Astrocyte (in vitro differentiated cells and primary cell): ENCODE measurements at regions not wholly inside any gene's neighbourhood (a gene's known extent, or its start where the extent isn't known, plus 50 kb on each side); places are given as distances from the start of the nearest gene placed in this dataset.

Experiments
- DNase-seq: peaks from one replicate; pipeline ENCODE4 v3.0.0-alpha.2; 2010; ENCODE audit warnings: low read depth
- FAIRE-seq: peaks from 2 replicates; lab custom pipeline; 2011; peaks lifted over from hg19 to GRCh38; lab: Jason Lieb, UNC
- H2AFZ ChIP-seq: 2 replicates; pipeline ENCODE4 v1.6.0; 2012; ENCODE audit warnings: low read depth, low read length, inconsistent platforms
- H3K27ac ChIP-seq: 2 replicates; pipeline ENCODE4 v1.5.1; 2011; ENCODE audit warnings: low read depth, low read length, inconsistent platforms
- H3K27me3 ChIP-seq: 2 replicates; pipeline ENCODE4 v1.6.0; 2011; ENCODE audit warnings: low read length, inconsistent platforms; ENCODE audit not compliant: insufficient read depth
- H3K36me3 ChIP-seq: 2 replicates; pipeline ENCODE4 v1.5.1; 2011; ENCODE audit warnings: low read length, inconsistent platforms; ENCODE audit not compliant: insufficient read depth
- H3K4me1 ChIP-seq: 2 replicates; pipeline ENCODE4 v1.5.1; 2011; ENCODE audit warnings: low read length, inconsistent platforms; ENCODE audit not compliant: insufficient read depth
- H3K4me2 ChIP-seq: 2 replicates; pipeline ENCODE4 v1.6.0; 2012; ENCODE audit warnings: low read length, inconsistent platforms
- H3K4me3 ChIP-seq: 2 replicates; pipeline ENCODE4 v1.5.1; 2011; ENCODE audit warnings: low read depth, mild to moderate bottlenecking, low read length, inconsistent platforms; ENCODE audit not compliant: insufficient read depth
- H3K79me2 ChIP-seq: 2 replicates; pipeline ENCODE4 v1.6.0; 2012; ENCODE audit warnings: mild to moderate bottlenecking, low read length, inconsistent platforms; ENCODE audit not compliant: insufficient read depth
- H3K9ac ChIP-seq: 2 replicates; pipeline ENCODE4 v1.6.0; 2012; ENCODE audit warnings: mild to moderate bottlenecking, low read length, inconsistent platforms
- H3K9me3 ChIP-seq: 2 replicates; pipeline ENCODE4 v1.5.1; 2012; ENCODE audit warnings: low read depth, mild to moderate bottlenecking, low read length, inconsistent platforms; ENCODE audit not compliant: insufficient read depth
- H4K20me1 ChIP-seq: 2 replicates; pipeline ENCODE4 v1.6.0; 2012; ENCODE audit warnings: low read length, inconsistent platforms; ENCODE audit not compliant: insufficient read depth
- H3K27ac Mint-ChIP-seq: one replicate; pipeline ENCODE4 v1.8.0; 2021; ENCODE audit warnings: mild to moderate bottlenecking, mixed read lengths; ENCODE audit not compliant: unreplicated experiment
- H3K27me3 Mint-ChIP-seq: one replicate; pipeline ENCODE4 v1.8.0; 2021; ENCODE audit warnings: low read depth, mixed read lengths; ENCODE audit not compliant: unreplicated experiment
- H3K36me3 Mint-ChIP-seq: one replicate; pipeline ENCODE4 v1.8.0; 2021; ENCODE audit warnings: low read depth, mixed read lengths; ENCODE audit not compliant: unreplicated experiment
- H3K4me1 Mint-ChIP-seq: one replicate; pipeline ENCODE4 v1.8.0; 2021; ENCODE audit warnings: low read depth, mixed read lengths; ENCODE audit not compliant: unreplicated experiment
- H3K4me3 Mint-ChIP-seq: one replicate; pipeline ENCODE4 v1.8.0; 2021; ENCODE audit warnings: mild to moderate bottlenecking, moderate library complexity, mixed read lengths; ENCODE audit not compliant: unreplicated experiment
- H3K9me3 Mint-ChIP-seq: one replicate; pipeline ENCODE4 v1.8.0; 2021; ENCODE audit warnings: mild to moderate bottlenecking, mixed read lengths; ENCODE audit not compliant: unreplicated experiment
- EZH2 ChIP-seq: IDR thresholded peaks from 2 replicates; pipeline ENCODE4 v1.6.1; 2012; ENCODE audit warnings: mild to moderate bottlenecking, low read length, inconsistent platforms; ENCODE audit not compliant: insufficient read depth
- TF ChIP-seq, protein P1 (sequence below): IDR thresholded peaks from 2 replicates; pipeline ENCODE4 v1.5.1; 2011; ENCODE audit warnings: low read depth, mild to moderate bottlenecking, inconsistent platforms, low read length, moderate library complexity; ENCODE audit not compliant: insufficient read depth

DNA sequence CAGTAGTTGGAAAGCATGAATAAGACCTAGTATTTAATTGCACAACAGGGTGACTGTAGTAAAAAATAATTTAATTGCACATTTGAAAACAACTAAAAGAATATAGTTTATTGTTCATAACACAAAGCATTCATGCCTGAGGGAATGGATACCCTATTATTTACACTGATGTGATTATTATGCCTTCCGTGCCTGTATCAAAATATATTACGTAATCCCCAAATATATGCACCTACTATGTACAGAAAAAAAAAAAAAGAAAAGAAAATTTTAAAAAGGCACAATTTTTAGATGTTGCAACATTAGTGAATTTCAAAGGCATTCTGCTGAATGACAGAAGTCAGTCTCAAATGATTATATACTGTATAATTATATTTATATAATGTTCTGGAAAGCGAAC, 647.2 kb upstream of the BCHE start:
- Histone ChIP-seq H3K27me3 (no peaks in the 10 kb centered on the region), H3K4me2 (no peak overlapping the region), H3K36me3 (no peaks in the 10 kb centered on the region), H4K20me1 (no peaks in the 10 kb centered on the region), H3K9ac (no peak overlapping the region), H3K9me3 (no peaks in the 10 kb centered on the region), H3K4me1 (no peaks in the 10 kb centered on the region), H3K27ac (no peak overlapping the region), H3K4me3 (no peak overlapping the region), H2AFZ (no peak overlapping the region), H3K79me2 (no peaks in the 10 kb centered on the region)
- no peaks in the 10 kb centered on the region for H3K4me1 Mint-ChIP-seq
- no peaks in the 10 kb centered on the region for H3K27me3 Mint-ChIP-seq
- DNase-seq: no peak
- no peaks in the 10 kb centered on the region for H3K36me3 Mint-ChIP-seq
- H3K4me3 Mint-ChIP-seq: no peak overlapping the region
- FAIRE-seq: no peak
- TF ChIP-seq, protein P1, sequence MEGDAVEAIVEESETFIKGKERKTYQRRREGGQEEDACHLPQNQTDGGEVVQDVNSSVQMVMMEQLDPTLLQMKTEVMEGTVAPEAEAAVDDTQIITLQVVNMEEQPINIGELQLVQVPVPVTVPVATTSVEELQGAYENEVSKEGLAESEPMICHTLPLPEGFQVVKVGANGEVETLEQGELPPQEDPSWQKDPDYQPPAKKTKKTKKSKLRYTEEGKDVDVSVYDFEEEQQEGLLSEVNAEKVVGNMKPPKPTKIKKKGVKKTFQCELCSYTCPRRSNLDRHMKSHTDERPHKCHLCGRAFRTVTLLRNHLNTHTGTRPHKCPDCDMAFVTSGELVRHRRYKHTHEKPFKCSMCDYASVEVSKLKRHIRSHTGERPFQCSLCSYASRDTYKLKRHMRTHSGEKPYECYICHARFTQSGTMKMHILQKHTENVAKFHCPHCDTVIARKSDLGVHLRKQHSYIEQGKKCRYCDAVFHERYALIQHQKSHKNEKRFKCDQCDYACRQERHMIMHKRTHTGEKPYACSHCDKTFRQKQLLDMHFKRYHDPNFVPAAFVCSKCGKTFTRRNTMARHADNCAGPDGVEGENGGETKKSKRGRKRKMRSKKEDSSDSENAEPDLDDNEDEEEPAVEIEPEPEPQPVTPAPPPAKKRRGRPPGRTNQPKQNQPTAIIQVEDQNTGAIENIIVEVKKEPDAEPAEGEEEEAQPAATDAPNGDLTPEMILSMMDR: no peak
- no peak for TF ChIP-seq EZH2
- H3K9me3 Mint-ChIP-seq: no peaks in the 10 kb centered on the region
- no peak overlapping the region for H3K27ac Mint-ChIP-seq

- no peaks in the 10 kb centered on the region for H3K79me2 ChIP-seq
- no peaks in the 10 kb centered on the region for H3K27me3 ChIP-seq
- H3K27ac Mint-ChIP-seq: no peak overlapping the region
- H3K4me3 ChIP-seq: no peak overlapping the region
- no peaks in the 10 kb centered on the region for H3K9me3 ChIP-seq
- no peaks in the 10 kb centered on the region for H3K9me3 Mint-ChIP-seq
- H4K20me1 ChIP-seq: no peaks in the 10 kb centered on the region
- H3K4me2 ChIP-seq: no peak overlapping the region
- no peak overlapping the region for H3K9ac ChIP-seq
- H3K4me1 ChIP-seq: no peaks in the 10 kb centered on the region
- TF ChIP-seq, protein P1: no peak
- no peak for TF ChIP-seq EZH2
- no peaks in the 10 kb centered on the region for H3K4me1 Mint-ChIP-seq
- H3K4me3 Mint-ChIP-seq: no peak overlapping the region
- H2AFZ ChIP-seq: no peak overlapping the region
- H3K36me3 ChIP-seq: no peaks in the 10 kb centered on the region
- FAIRE-seq: no peak
- DNase-seq: no peak
- H3K36me3 Mint-ChIP-seq: no peaks in the 10 kb centered on the region
- H3K27ac ChIP-seq: no peak overlapping the region
- H3K27me3 Mint-ChIP-seq: no peaks in the 10 kb centered on the region
Measured at GRCh38 chr3:166481340-166481739, 644.1 kb upstream of the BCHE start.

DNA sequence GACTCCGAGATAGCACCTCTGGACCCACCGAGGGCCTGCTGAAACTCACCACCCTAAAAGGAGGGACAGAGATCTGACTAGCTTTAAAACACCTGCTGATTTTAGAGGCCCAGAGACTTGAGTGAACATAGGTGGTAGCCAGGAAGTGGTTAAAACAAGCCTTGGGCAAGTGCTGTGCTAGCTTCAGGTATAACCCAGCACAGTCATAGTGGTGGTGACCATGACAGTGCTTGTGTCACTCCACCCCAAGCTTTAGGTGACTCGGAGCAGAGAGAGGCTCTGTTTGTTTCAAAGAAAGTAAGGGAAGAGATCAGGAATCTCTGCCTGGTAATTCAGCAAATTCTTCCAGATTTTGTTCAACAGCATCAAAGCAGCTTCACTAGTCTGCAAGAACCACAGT, 641.1 kb upstream of the BCHE start:
- no peaks in the 10 kb centered on the region for H3K36me3 ChIP-seq
- no peaks in the 10 kb centered on the region for H4K20me1 ChIP-seq
- no peak overlapping the region for H3K9ac ChIP-seq
- H3K27me3 ChIP-seq: no peaks in the 10 kb centered on the region
- Mint-ChIP-seq H3K4me1 (no peaks in the 10 kb centered on the region), H3K27ac (no peak overlapping the region), H3K36me3 (no peaks in the 10 kb centered on the region), H3K27me3 (no peaks in the 10 kb centered on the region), H3K9me3 (no peaks in the 10 kb centered on the region), H3K4me3 (no peak overlapping the region)
- H3K4me3 ChIP-seq: no peak overlapping the region
- H3K79me2 ChIP-seq: no peaks in the 10 kb centered on the region
- DNase-seq (no peak), FAIRE-seq (no peak)
- no peak overlapping the region for H2AFZ ChIP-seq
- no peaks in the 10 kb centered on the region for H3K9me3 ChIP-seq
- H3K4me2 ChIP-seq: no peak overlapping the region
- H3K27ac ChIP-seq: no peak overlapping the region
- TF ChIP-seq, protein P1: no peak
- no peak for TF ChIP-seq EZH2
- H3K4me1 ChIP-seq: no peaks in the 10 kb centered on the region
